IMR-90 (cell line): ENCODE measurements at regions not wholly inside any gene's neighbourhood (a gene's known extent, or its start where the extent isn't known, plus 50 kb on each side); places are given as distances from the start of the nearest gene placed in this dataset.

ENCODE experiments used
- ATAC-seq: fragments of 200-7000 bp; cut with Tn5 transposase; 2 replicates; pipeline ENCODE4 v1.9.1; 2020; ENCODE audit warnings: low read depth, mild to moderate bottlenecking, moderate library complexity
- BruUV-seq: library from RNA; stranded (reverse); fragments of 400-500 nt; replicated peaks from 2 replicates; lab custom pipeline; 2021; lab: Mats Ljungman, UMichigan
- CTCF ChIA-PET: fragments of 300-600 bp; formaldehyde crosslinking; extraction: SDS; loops from one replicate; lab custom pipeline; 2021; ENCODE audit warnings: antibody characterized with exemption; lab: Yijun Ruan, JAX
- POLR2A ChIA-PET: fragments of 300-600 bp; sonication (Branson Sonifier 250); formaldehyde crosslinking; loops from one replicate; lab custom pipeline; 2022; ENCODE audit warnings: antibody characterized with exemption; ENCODE audit not compliant: unreplicated experiment; lab: Charles Lee
- DNase-seq: peaks from one replicate; pipeline ENCODE4 v3.0.0; 2013
- H2AFZ ChIP-seq: replicated peaks from 2 replicates; pipeline ENCODE3; 2013; ENCODE audit warnings: low read length, mild to moderate bottlenecking; ENCODE audit not compliant: poor library complexity
- H2AK5ac ChIP-seq: 2 replicates; pipeline ENCODE4 v1.6.1; 2013; ENCODE audit warnings: low read depth, low read length, inconsistent platforms
- H2AK9ac ChIP-seq: replicated peaks from 2 replicates; pipeline ENCODE3; 2013; ENCODE audit warnings: mild to moderate bottlenecking, low read depth, low read length, moderate library complexity; ENCODE audit not compliant: poor library complexity
- H2BK120ac ChIP-seq: 2 replicates; pipeline ENCODE4 v1.6.1; 2013; ENCODE audit warnings: low read depth, low read length, inconsistent platforms
- H2BK15ac ChIP-seq: 3 replicates; pipeline ENCODE4 v1.6.1; 2013; ENCODE audit warnings: low read depth, low read length, inconsistent platforms
- H2BK20ac ChIP-seq: 2 replicates; pipeline ENCODE4 v1.6.1; 2013; ENCODE audit warnings: low read depth, mild to moderate bottlenecking, inconsistent platforms, low read length, moderate library complexity
- H2BK5ac ChIP-seq: 2 replicates; pipeline ENCODE4 v1.6.1; 2013; ENCODE audit warnings: mild to moderate bottlenecking, low read depth, low read length, inconsistent platforms; ENCODE audit not compliant: poor library complexity, severe bottlenecking
- H3K14ac ChIP-seq: replicated peaks from 2 replicates; pipeline ENCODE4 v1.6.1; 2013; ENCODE audit warnings: low read depth, low read length, inconsistent platforms
- H3K18ac ChIP-seq: 2 replicates; pipeline ENCODE4 v1.6.1; 2013; ENCODE audit warnings: low read depth, low read length, control low read depth
- H3K23ac ChIP-seq: 2 replicates; pipeline ENCODE4 v1.6.1; 2013; ENCODE audit warnings: low read depth, low read length, inconsistent platforms
- H3K27ac ChIP-seq: 2 replicates; pipeline ENCODE4 v1.5.1; 2013; ENCODE audit warnings: mild to moderate bottlenecking, control low read depth, low read length; ENCODE audit not compliant: insufficient read depth
- H3K27me3 ChIP-seq: 2 replicates; pipeline ENCODE4 v1.6.1; 2013; ENCODE audit warnings: low read length; ENCODE audit not compliant: control insufficient read depth, insufficient read depth
- H3K36me3 ChIP-seq: 2 replicates; pipeline ENCODE4 v1.6.1; 2013; ENCODE audit warnings: low read length, mixed read lengths; ENCODE audit not compliant: control insufficient read depth, insufficient read depth
- H3K4ac ChIP-seq: 2 replicates; pipeline ENCODE4 v1.6.1; 2013; ENCODE audit warnings: low read depth, low read length, inconsistent platforms
- H3K4me1 ChIP-seq: 2 replicates; pipeline ENCODE4 v1.6.1; 2013; ENCODE audit warnings: low read length, mixed read lengths; ENCODE audit not compliant: control insufficient read depth, insufficient read depth
- H3K4me2 ChIP-seq: 2 replicates; pipeline ENCODE4 v1.6.1; 2013; ENCODE audit warnings: low read depth, mild to moderate bottlenecking, control low read depth, low read length, moderate library complexity
- H3K4me3 ChIP-seq: 2 replicates; pipeline ENCODE4 v1.5.1; 2013; ENCODE audit warnings: low read depth, mild to moderate bottlenecking, control low read depth, low read length, moderate library complexity; ENCODE audit not compliant: insufficient read depth
- H3K56ac ChIP-seq: 2 replicates; pipeline ENCODE4 v1.6.1; 2013; ENCODE audit warnings: low read length, inconsistent platforms; ENCODE audit not compliant: insufficient read depth; ENCODE audit errors: extremely low read depth
- H3K79me1 ChIP-seq, 2 experiments: 2 replicates each; pipeline ENCODE4 v1.6.1; 2013; ENCODE audit warnings: low read length in 2 of 2, inconsistent platforms in 1 of 2, low read depth in 1 of 2
- H3K9ac ChIP-seq: 2 replicates; pipeline ENCODE4 v1.6.1; 2013; ENCODE audit warnings: low read depth, low read length, control low read depth
- H3K9me1 ChIP-seq: 2 replicates; pipeline ENCODE4 v1.6.1; 2013; ENCODE audit warnings: low read length, inconsistent platforms; ENCODE audit not compliant: insufficient read depth
- H3K9me3 ChIP-seq: 2 replicates; pipeline ENCODE4 v1.6.1; 2013; ENCODE audit warnings: low read length; ENCODE audit not compliant: control insufficient read depth, insufficient read depth
- H4K20me1 ChIP-seq: 2 replicates; pipeline ENCODE4 v1.6.1; 2013; ENCODE audit warnings: low read length, inconsistent platforms; ENCODE audit not compliant: insufficient read depth
- H4K5ac ChIP-seq: 2 replicates; pipeline ENCODE4 v1.6.1; 2013; ENCODE audit warnings: mild to moderate bottlenecking, low read depth, low read length, control low read depth
- H4K8ac ChIP-seq, 2 experiments: 2 replicates each; pipeline ENCODE4 v1.6.1; 2013; ENCODE audit warnings: low read depth in 2 of 2, low read length in 2 of 2, control low read depth in 1 of 2, inconsistent platforms in 1 of 2
- H4K91ac ChIP-seq: 2 replicates; pipeline ENCODE4 v1.6.1; 2013; ENCODE audit warnings: low read depth, low read length, inconsistent platforms; ENCODE audit not compliant: insufficient read depth
- CEBPB ChIP-seq: IDR thresholded peaks from 2 replicates; pipeline ENCODE4 v1.6.1; 2012; ENCODE audit warnings: low read depth, low read length, improper control_type of control experiment
- CHD1 ChIP-seq: IDR thresholded peaks from 2 replicates; pipeline ENCODE4 v1.6.1; 2012; ENCODE audit warnings: low read depth, low read length, improper control_type of control experiment
- MAFK ChIP-seq: IDR thresholded peaks from 2 replicates; pipeline ENCODE4 v1.6.1; 2012; ENCODE audit warnings: low read depth, low read length, improper control_type of control experiment
- MXI1 ChIP-seq: IDR thresholded peaks from 2 replicates; pipeline ENCODE4 v1.6.1; 2012; ENCODE audit warnings: low read depth, mild to moderate bottlenecking, low read length, moderate library complexity, borderline replicate concordance
- NFE2L2 ChIP-seq: fragments of 150-350 bp; IDR thresholded peaks from 2 replicates; pipeline ENCODE4 v1.6.1; 2016; ENCODE audit warnings: low read depth, mild to moderate bottlenecking, low read length
- RFX5 ChIP-seq: IDR thresholded peaks from 2 replicates; pipeline ENCODE4 v1.8.0; 2012; ENCODE audit warnings: low read depth, mild to moderate bottlenecking, low read length, moderate library complexity
- WGBS, 2 experiments: methylation state at CpG; one replicate each; pipeline versions ENCODE4 v1.1.5 to v1.1.7; 2013; ENCODE audit warnings: missing lambda C conversion rate in 2 of 2; ENCODE audit not compliant: insufficient read length in 1 of 2; ENCODE audit errors: extremely low coverage in 2 of 2; 5-methylcytosine and 5-hydroxymethylcytosine counted together
- dilution Hi-C: fragments of 300-500 bp; cut with HindIII; formaldehyde crosslinking; loops from one replicate; pipeline ENCODE4 v1.14.3; 2018; ENCODE audit warnings: low sequenced_read_pairs; ENCODE audit not compliant: unreplicated experiment
- in situ Hi-C: fragments of 300-500 bp; cut with MboI; formaldehyde crosslinking; loops from 3 replicates; pipeline ENCODE4 v1.14.3; 2019; ENCODE audit warnings: low sequenced_read_pairs, inconsistent platforms, mixed read lengths
- intact Hi-C: fragments of 100-400 bp; cut with micrococcal nuclease; formaldehyde crosslinking; loops from 2 replicates; pipeline ENCODE4 v1.10.0; 2022

GRCh38 chr2:163312713-163313112 lies 423.1 kb downstream of the FIGN start:
- no peak overlapping the region for H2BK120ac ChIP-seq
- no peak overlapping the region for H2BK15ac ChIP-seq
- no peak overlapping the region for H3K4me3 ChIP-seq
- H4K20me1 ChIP-seq, result no peaks in the 10 kb centered on the region
- WGBS, 2 experiments, result no CpG with 5 or more reads among the region's 1 CpG
- ChIA-PET POLR2A (no interaction called here), CTCF (no interaction called here)
- no peak overlapping the region for H2BK20ac ChIP-seq
- in situ Hi-C loops, result no loop called here
- no peak overlapping the region for H3K23ac ChIP-seq
- H2AK5ac ChIP-seq, result no peak overlapping the region
- no peak overlapping the region for H3K56ac ChIP-seq
- dilution Hi-C loops, result no loop called here
- no peak for ATAC-seq
- H4K5ac ChIP-seq, result no peak overlapping the region
- H2AK9ac ChIP-seq, result no peak overlapping the region
- no peaks in the 10 kb centered on the region for H3K79me1 ChIP-seq
- no peak overlapping the region for H3K27ac ChIP-seq
- H3K4me1 ChIP-seq, result no peaks in the 10 kb centered on the region
- no peaks in the 10 kb centered on the region for H3K27me3 ChIP-seq
- no peak overlapping the region for H2AFZ ChIP-seq
- no peak for TF ChIP-seq CEBPB
- no peak for TF ChIP-seq RFX5
- no peak for TF ChIP-seq MXI1
- no peak for TF ChIP-seq CHD1
- TF ChIP-seq NFE2L2, result no peak
- no peak for TF ChIP-seq MAFK
- no peak for DNase-seq
- H3K9me1 ChIP-seq, result no peaks in the 10 kb centered on the region
- H3K4me2 ChIP-seq, result no peak overlapping the region
- H2BK5ac ChIP-seq, result no peak overlapping the region
- H4K91ac ChIP-seq, result no peak overlapping the region
- H3K9me3 ChIP-seq, result no peaks in the 10 kb centered on the region
- no peak overlapping the region for H3K14ac ChIP-seq
- no peaks in the 10 kb centered on the region for H3K36me3 ChIP-seq
- intact Hi-C loops, result no loop called here
- no peak overlapping the region for H3K9ac ChIP-seq
- no peak overlapping the region for H3K4ac ChIP-seq
- BruUV-seq, result no TSS peak
- H3K18ac ChIP-seq, result no peak overlapping the region
- no peak overlapping the region for H4K8ac ChIP-seq
